H1 (cell line): ENCODE measurements at regions not wholly inside any gene's neighbourhood (a gene's known extent, or its start where the extent isn't known, plus 50 kb on each side); places are given as distances from the start of the nearest gene placed in this dataset.

Experiments used
- CTCF ChIA-PET: fragments of 300-600 bp; sonication (Branson Sonifier 250); formaldehyde crosslinking; loops from one replicate; lab custom pipeline; 2021; ENCODE audit not compliant: partially characterized antibody; lab: Charles Lee
- POLR2A ChIA-PET: fragments of 300-600 bp; sonication (Branson Sonifier 250); formaldehyde crosslinking; loops from one replicate; lab custom pipeline; 2021; ENCODE audit warnings: inconsistent platforms; ENCODE audit not compliant: partially characterized antibody; lab: Charles Lee
- DNase-seq, 2 experiments: peaks; one replicate each; pipeline versions ENCODE4 v3.0.0 to v3.0.0-alpha.2; 2010 to 2022; ENCODE audit warnings: low spot score in 2 of 2, low read depth in 1 of 2, mixed read lengths in 1 of 2
- FAIRE-seq: peaks from 2 replicates; lab custom pipeline; 2011; peaks lifted over from hg19 to GRCh38; lab: Jason Lieb, UNC
- H2AFZ ChIP-seq: 2 replicates; pipeline ENCODE4 v1.8.1; 2012; ENCODE audit warnings: low read length, inconsistent platforms
- H2AK5ac ChIP-seq: 2 replicates; pipeline ENCODE4 v1.6.1; 2013; ENCODE audit warnings: low read depth, low read length
- H2BK120ac ChIP-seq: replicated peaks from 2 replicates; pipeline ENCODE3; 2013; ENCODE audit warnings: low read depth, low read length, inconsistent platforms
- H2BK12ac ChIP-seq: 2 replicates; pipeline ENCODE4 v1.6.1; 2013; ENCODE audit warnings: low read depth, low read length
- H2BK15ac ChIP-seq: 2 replicates; pipeline ENCODE4 v1.6.1; 2013; ENCODE audit warnings: low read length
- H2BK20ac ChIP-seq: 2 replicates; pipeline ENCODE4 v1.6.1; 2013; ENCODE audit warnings: low read length
- H2BK5ac ChIP-seq: 2 replicates; pipeline ENCODE4 v1.6.1; 2013; ENCODE audit warnings: low read depth, low read length
- H3K14ac ChIP-seq: 2 replicates; pipeline ENCODE4 v1.6.1; 2013; ENCODE audit warnings: inconsistent platforms; ENCODE audit not compliant: insufficient read length
- H3K18ac ChIP-seq: 2 replicates; pipeline ENCODE4 v1.6.1; 2013; ENCODE audit warnings: low read length; ENCODE audit errors: extremely low read depth
- H3K23ac ChIP-seq: 2 replicates; pipeline ENCODE4 v1.6.1; 2013; ENCODE audit warnings: inconsistent platforms; ENCODE audit not compliant: insufficient read length
- H3K23me2 ChIP-seq: 2 replicates; pipeline ENCODE4 v1.6.1; 2013; ENCODE audit warnings: low read depth, low read length
- H3K27ac ChIP-seq: 2 replicates; pipeline ENCODE4 v1.6.1; 2011; ENCODE audit warnings: low read depth, low read length, inconsistent platforms
- H3K27me3 ChIP-seq, 4 experiments: replicated peaks in 1 of 4; 1 replicate in 1 of 4; 2 replicates in 3 of 4; pipeline versions ENCODE4 v1.6.1 to v1.8.1; 2011 to 2013; ENCODE audit warnings: low read length in 3 of 4, mild to moderate bottlenecking in 3 of 4, inconsistent platforms in 2 of 4, mixed read lengths in 2 of 4, moderate library complexity in 1 of 4; ENCODE audit not compliant: control insufficient read depth in 3 of 4, insufficient read depth in 3 of 4; ENCODE audit errors: extremely low read depth in 1 of 4
- H3K36me3 ChIP-seq, 4 experiments: 2 replicates each; pipeline versions ENCODE4 v1.6.1 to v1.8.1; 2011 to 2013; ENCODE audit warnings: mild to moderate bottlenecking in 4 of 4, low read length in 3 of 4, moderate library complexity in 2 of 4, control low read depth in 1 of 4, inconsistent platforms in 1 of 4; ENCODE audit not compliant: insufficient read depth in 4 of 4, control insufficient read depth in 2 of 4
- H3K4ac ChIP-seq: replicated peaks from 2 replicates; pipeline ENCODE3; 2013; ENCODE audit warnings: low read length, low read depth, mixed read lengths, inconsistent platforms; ENCODE audit not compliant: insufficient read length
- H3K4me1 ChIP-seq, 4 experiments: replicated peaks in 1 of 4; 1 replicate in 1 of 4; 2 replicates in 3 of 4; pipeline versions ENCODE4 v1.6.1 to v1.8.1; 2011 to 2013; ENCODE audit warnings: low read length in 3 of 4, inconsistent platforms in 2 of 4, mixed read lengths in 1 of 4; ENCODE audit not compliant: insufficient read depth in 4 of 4, control insufficient read depth in 3 of 4
- H3K4me2 ChIP-seq, 2 experiments: 2 replicates each; pipeline versions ENCODE4 v1.6.1 to v1.8.1; 2011 to 2013; ENCODE audit warnings: low read depth in 2 of 2, low read length in 2 of 2, control low read depth in 1 of 2, inconsistent platforms in 1 of 2, mild to moderate bottlenecking in 1 of 2; ENCODE audit not compliant: insufficient read depth in 1 of 2
- H3K4me3 ChIP-seq, 4 experiments: fragments of 200-600, 300-600 bp in 1 of 4; sonication (generic), shearing (Covaris generic), sonication (Bioruptor Twin) in 1 of 4; 2 replicates each; pipeline versions ENCODE4 v1.5.1 to v1.8.1; 2011 to 2016; ENCODE audit warnings: low read length in 4 of 4, low read depth in 3 of 4, control low read depth in 2 of 4, inconsistent platforms in 2 of 4, mild to moderate bottlenecking in 2 of 4, mixed read lengths in 1 of 4, moderate library complexity in 1 of 4; ENCODE audit not compliant: insufficient read depth in 2 of 4; ENCODE audit errors: extremely low read depth in 1 of 4
- H3K56ac ChIP-seq: replicated peaks from 2 replicates; pipeline ENCODE3; 2013; ENCODE audit warnings: low read depth, mild to moderate bottlenecking, mixed read lengths, low read length, inconsistent platforms; ENCODE audit not compliant: insufficient read length
- H3K79me1 ChIP-seq: 2 replicates; pipeline ENCODE4 v1.6.1; 2013; ENCODE audit warnings: low read depth, low read length, control low read depth
- H3K79me2 ChIP-seq, 2 experiments: 2 replicates each; pipeline versions ENCODE4 v1.6.1 to v1.8.1; 2012 to 2013; ENCODE audit warnings: low read length in 2 of 2, mild to moderate bottlenecking in 2 of 2, inconsistent platforms in 1 of 2; ENCODE audit not compliant: insufficient read depth in 2 of 2, control insufficient read depth in 1 of 2
- H3K9ac ChIP-seq, 4 experiments: replicated peaks in 1 of 4; 1 replicate in 1 of 4; 2 replicates in 3 of 4; pipeline versions ENCODE4 v1.6.1 to v1.8.1; 2011 to 2013; ENCODE audit warnings: low read depth in 3 of 4, low read length in 3 of 4, control low read depth in 2 of 4, mild to moderate bottlenecking in 2 of 4, moderate library complexity in 2 of 4, inconsistent platforms in 1 of 4; ENCODE audit errors: extremely low read depth in 1 of 4
- H3K9me3 ChIP-seq, 2 experiments: 2 replicates each; pipeline versions ENCODE4 v1.6.1 to v1.8.1; 2012 to 2013; ENCODE audit warnings: mild to moderate bottlenecking in 2 of 2, moderate library complexity in 2 of 2, control low read depth in 1 of 2, inconsistent platforms in 1 of 2, low read depth in 1 of 2, low read length in 1 of 2, mixed read lengths in 1 of 2; ENCODE audit not compliant: insufficient read depth in 2 of 2
- H4K20me1 ChIP-seq, 2 experiments: replicated peaks in 1 of 2; 2 replicates each; pipeline versions ENCODE3 to v1.8.1; 2011 to 2013; ENCODE audit warnings: inconsistent platforms in 2 of 2, low read length in 2 of 2, mild to moderate bottlenecking in 1 of 2; ENCODE audit not compliant: insufficient read depth in 2 of 2, control insufficient read depth in 1 of 2
- H4K5ac ChIP-seq: 2 replicates; pipeline ENCODE4 v1.6.1; 2013; ENCODE audit warnings: low read length, low read depth, mixed read lengths, inconsistent platforms; ENCODE audit not compliant: insufficient read length
- H4K8ac ChIP-seq: 2 replicates; pipeline ENCODE4 v1.8.0; 2013; ENCODE audit warnings: mild to moderate bottlenecking, moderate library complexity, low read length, inconsistent platforms; ENCODE audit not compliant: insufficient read depth; ENCODE audit errors: extremely low read depth
- H4K91ac ChIP-seq: replicated peaks from 2 replicates; pipeline ENCODE3; 2013; ENCODE audit warnings: low read length, mixed read lengths, inconsistent platforms; ENCODE audit not compliant: insufficient read length
- CBX5 ChIP-seq: fragments of 300-800, 300-1000 bp; sonication (generic); IDR thresholded peaks from 2 replicates; pipeline ENCODE4 v1.7.1; 2016; ENCODE audit warnings: antibody characterized with exemption, low read length, low read depth
- KDM1A ChIP-seq: fragments of 200-600, 300-600 bp; sonication (generic); IDR thresholded peaks from 2 replicates; pipeline ENCODE4 v1.7.1; 2016; ENCODE audit warnings: mild to moderate bottlenecking, low read length, borderline replicate concordance

GRCh38 chr11:94715225-94715624 lies 52.9 kb upstream of the AMOTL1 start:
- Histone ChIP-seq H3K4ac (no peak overlapping the region), H3K23me2 (no peaks in the 10 kb centered on the region), H3K27me3 (no peaks in the 10 kb centered on the region), H3K36me3 (no peaks in the 10 kb centered on the region), H3K9ac (no peak overlapping the region), H3K4me1 (peaks cover 0 to 5% (median 0%) of the 10 kb centered on the region in 4 experiments; a peak in 1 of 7 replicates), H3K27ac (no peak overlapping the region), H3K18ac (no peak overlapping the region), H3K4me3 (no peak overlapping the region), H3K9me3 (no peaks in the 10 kb centered on the region), H4K91ac (no peak overlapping the region), H2BK120ac (no peak overlapping the region), H3K79me2 (no peaks in the 10 kb centered on the region), H4K20me1 (no peaks in the 10 kb centered on the region), H3K79me1 (no peaks in the 10 kb centered on the region), H3K4me2 (no peak overlapping the region), H2AFZ (no peak overlapping the region), H4K8ac (no peak overlapping the region), H2BK15ac (no peak overlapping the region), H3K56ac (no peak overlapping the region), H2BK5ac (no peak overlapping the region), H2BK12ac (no peak overlapping the region), H3K23ac (no peak overlapping the region), H2BK20ac (no peak overlapping the region), H3K14ac (no peak overlapping the region), H4K5ac (no peak overlapping the region), H2AK5ac (no peak overlapping the region)
- FAIRE-seq (no peak), DNase-seq (no peak)
- TF ChIP-seq KDM1A (peak; percentile 55; the same call in 1 of the 2 replicates), CBX5 (no peak)
- CTCF ChIA-PET = interaction anchor here (0.9 kb wide), 1 partner anchor 26 kb away, joined by 3 read pairs; no protein-coding TSS in a partner anchor
- POLR2A ChIA-PET = no interaction called here
